Astrocyte (in vitro differentiated cells and primary cell): ENCODE measurements at regions not wholly inside any gene's neighbourhood (a gene's known extent, or its start where the extent isn't known, plus 50 kb on each side); places are given as distances from the start of the nearest gene placed in this dataset.

Source experiments
- DNase-seq: peaks from one replicate; pipeline ENCODE4 v3.0.0-alpha.2; 2010; ENCODE audit warnings: low read depth
- FAIRE-seq: peaks from 2 replicates; lab custom pipeline; 2011; peaks lifted over from hg19 to GRCh38; lab: Jason Lieb, UNC
- H2AFZ ChIP-seq: 2 replicates; pipeline ENCODE4 v1.6.0; 2012; ENCODE audit warnings: low read depth, low read length, inconsistent platforms
- H3K27ac ChIP-seq: 2 replicates; pipeline ENCODE4 v1.5.1; 2011; ENCODE audit warnings: low read depth, low read length, inconsistent platforms
- H3K27me3 ChIP-seq: 2 replicates; pipeline ENCODE4 v1.6.0; 2011; ENCODE audit warnings: low read length, inconsistent platforms; ENCODE audit not compliant: insufficient read depth
- H3K36me3 ChIP-seq: 2 replicates; pipeline ENCODE4 v1.5.1; 2011; ENCODE audit warnings: low read length, inconsistent platforms; ENCODE audit not compliant: insufficient read depth
- H3K4me1 ChIP-seq: 2 replicates; pipeline ENCODE4 v1.5.1; 2011; ENCODE audit warnings: low read length, inconsistent platforms; ENCODE audit not compliant: insufficient read depth
- H3K4me2 ChIP-seq: 2 replicates; pipeline ENCODE4 v1.6.0; 2012; ENCODE audit warnings: low read length, inconsistent platforms
- H3K4me3 ChIP-seq: 2 replicates; pipeline ENCODE4 v1.5.1; 2011; ENCODE audit warnings: low read depth, mild to moderate bottlenecking, low read length, inconsistent platforms; ENCODE audit not compliant: insufficient read depth
- H3K79me2 ChIP-seq: 2 replicates; pipeline ENCODE4 v1.6.0; 2012; ENCODE audit warnings: mild to moderate bottlenecking, low read length, inconsistent platforms; ENCODE audit not compliant: insufficient read depth
- H3K9ac ChIP-seq: 2 replicates; pipeline ENCODE4 v1.6.0; 2012; ENCODE audit warnings: mild to moderate bottlenecking, low read length, inconsistent platforms
- H3K9me3 ChIP-seq: 2 replicates; pipeline ENCODE4 v1.5.1; 2012; ENCODE audit warnings: low read depth, mild to moderate bottlenecking, low read length, inconsistent platforms; ENCODE audit not compliant: insufficient read depth
- H4K20me1 ChIP-seq: 2 replicates; pipeline ENCODE4 v1.6.0; 2012; ENCODE audit warnings: low read length, inconsistent platforms; ENCODE audit not compliant: insufficient read depth
- H3K27ac Mint-ChIP-seq: one replicate; pipeline ENCODE4 v1.8.0; 2021; ENCODE audit warnings: mild to moderate bottlenecking, mixed read lengths; ENCODE audit not compliant: unreplicated experiment
- H3K27me3 Mint-ChIP-seq: one replicate; pipeline ENCODE4 v1.8.0; 2021; ENCODE audit warnings: low read depth, mixed read lengths; ENCODE audit not compliant: unreplicated experiment
- H3K36me3 Mint-ChIP-seq: one replicate; pipeline ENCODE4 v1.8.0; 2021; ENCODE audit warnings: low read depth, mixed read lengths; ENCODE audit not compliant: unreplicated experiment
- H3K4me1 Mint-ChIP-seq: one replicate; pipeline ENCODE4 v1.8.0; 2021; ENCODE audit warnings: low read depth, mixed read lengths; ENCODE audit not compliant: unreplicated experiment
- H3K4me3 Mint-ChIP-seq: one replicate; pipeline ENCODE4 v1.8.0; 2021; ENCODE audit warnings: mild to moderate bottlenecking, moderate library complexity, mixed read lengths; ENCODE audit not compliant: unreplicated experiment
- H3K9me3 Mint-ChIP-seq: one replicate; pipeline ENCODE4 v1.8.0; 2021; ENCODE audit warnings: mild to moderate bottlenecking, mixed read lengths; ENCODE audit not compliant: unreplicated experiment
- CTCF ChIP-seq: IDR thresholded peaks from 2 replicates; pipeline ENCODE4 v1.5.1; 2011; ENCODE audit warnings: low read depth, mild to moderate bottlenecking, inconsistent platforms, low read length, moderate library complexity; ENCODE audit not compliant: insufficient read depth
- EZH2 ChIP-seq: IDR thresholded peaks from 2 replicates; pipeline ENCODE4 v1.6.1; 2012; ENCODE audit warnings: mild to moderate bottlenecking, low read length, inconsistent platforms; ENCODE audit not compliant: insufficient read depth

GRCh38 chr5:43947935-43948334 is 345.0 kb downstream of the NNT start:
- FAIRE-seq (no peak), DNase-seq (no peak)
- no peak overlapping the region for H3K4me3 Mint-ChIP-seq
- H3K27ac ChIP-seq: no peak overlapping the region
- no peak overlapping the region for H3K4me2 ChIP-seq
- no peaks in the 10 kb centered on the region for H4K20me1 ChIP-seq
- H3K9me3 Mint-ChIP-seq: peaks cover 7% of the 10 kb centered on the region
- no peaks in the 10 kb centered on the region for H3K79me2 ChIP-seq
- H3K27me3 ChIP-seq: no peaks in the 10 kb centered on the region
- no peaks in the 10 kb centered on the region for H3K4me1 ChIP-seq
- no peaks in the 10 kb centered on the region for H3K36me3 ChIP-seq
- H3K4me3 ChIP-seq: no peak overlapping the region
- peaks cover 7% of the 10 kb centered on the region for H3K9me3 ChIP-seq
- H3K27me3 Mint-ChIP-seq: no peaks in the 10 kb centered on the region
- TF ChIP-seq CTCF (no peak), EZH2 (no peak)
- no peaks in the 10 kb centered on the region for H3K36me3 Mint-ChIP-seq
- H2AFZ ChIP-seq: no peak overlapping the region
- no peak overlapping the region for H3K27ac Mint-ChIP-seq
- H3K4me1 Mint-ChIP-seq: no peaks in the 10 kb centered on the region
- H3K9ac ChIP-seq: no peak overlapping the region

DNA sequence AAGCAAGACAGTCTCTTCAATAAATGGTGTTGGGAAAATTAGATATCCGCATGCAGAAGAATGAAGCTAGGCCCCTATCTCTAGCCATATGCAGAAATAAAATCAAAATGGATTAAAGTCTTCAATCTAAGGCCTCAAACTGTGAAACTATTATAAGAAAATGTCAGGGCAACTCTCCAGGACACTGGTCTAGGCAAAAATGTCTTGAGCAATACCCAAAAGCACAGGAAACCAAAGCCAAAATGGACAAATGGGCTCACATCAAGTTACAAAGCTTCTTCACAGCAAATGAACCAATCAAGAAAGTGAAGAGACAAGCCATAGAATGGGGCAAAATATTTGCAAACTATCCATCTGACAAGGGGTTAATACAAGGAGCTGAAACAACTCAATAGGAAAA is 338.8 kb downstream of the NNT start:
- Histone ChIP-seq H3K27me3 (no peaks in the 10 kb centered on the region), H3K9ac (no peak overlapping the region), H4K20me1 (no peaks in the 10 kb centered on the region), H3K79me2 (no peaks in the 10 kb centered on the region), H3K4me3 (no peak overlapping the region), H3K27ac (no peak overlapping the region), H3K4me1 (no peaks in the 10 kb centered on the region), H2AFZ (no peak overlapping the region), H3K9me3 (peaks cover 7% of the 10 kb centered on the region), H3K4me2 (no peak overlapping the region), H3K36me3 (no peaks in the 10 kb centered on the region)
- no peak overlapping the region for H3K4me3 Mint-ChIP-seq
- no peak for TF ChIP-seq CTCF
- TF ChIP-seq EZH2: no peak
- H3K27me3 Mint-ChIP-seq: no peaks in the 10 kb centered on the region
- H3K9me3 Mint-ChIP-seq: peaks cover 7% of the 10 kb centered on the region
- DNase-seq: no peak
- FAIRE-seq: no peak
- no peaks in the 10 kb centered on the region for H3K36me3 Mint-ChIP-seq
- H3K27ac Mint-ChIP-seq: no peak overlapping the region
- no peaks in the 10 kb centered on the region for H3K4me1 Mint-ChIP-seq

- Histone ChIP-seq H3K27me3 (no peaks in the 10 kb centered on the region), H3K79me2 (no peaks in the 10 kb centered on the region), H2AFZ (no peak overlapping the region), H3K9me3 (peaks cover 10% of the 10 kb centered on the region), H3K9ac (no peak overlapping the region), H3K36me3 (no peaks in the 10 kb centered on the region), H4K20me1 (no peaks in the 10 kb centered on the region), H3K27ac (no peak overlapping the region), H3K4me2 (no peak overlapping the region), H3K4me1 (no peaks in the 10 kb centered on the region), H3K4me3 (no peak overlapping the region)
- Mint-ChIP-seq H3K4me1 (no peaks in the 10 kb centered on the region), H3K36me3 (no peaks in the 10 kb centered on the region), H3K9me3 (no peaks in the 10 kb centered on the region), H3K27ac (no peak overlapping the region), H3K27me3 (no peaks in the 10 kb centered on the region), H3K4me3 (no peak overlapping the region)
- FAIRE-seq (no peak), DNase-seq (no peak)
- no peak for TF ChIP-seq CTCF
- no peak for TF ChIP-seq EZH2
These were observed 337.6 kb downstream of the NNT start for GRCh38 chr5:43940562-43940961.
